ENCODE measurements at regions not wholly inside any gene's neighbourhood (a gene's known extent, or its start where the extent isn't known, plus 50 kb on each side); places are given as distances from the start of the nearest gene placed in this dataset.

GRCh38 chr11:113587308-113587739 is 112.1 kb upstream of the DRD2 start:
- intact Hi-C loops (cut with DNase I) = loop anchor here (5.0 kb wide), 1 partner anchor 135 kb away; no protein-coding TSS in a partner anchor
- peak; percentile 44 for ATAC-seq
- no peak for DNase-seq (ENCODE audit: low spot score)

- intact Hi-C loops (cut with DNase I) = no loop called here
- DNase-seq (ENCODE audit: low spot score) (no peak), ATAC-seq (no peak)
Observed at GRCh38 chr11:113584371-113584770, 109.2 kb upstream of the DRD2 start.

- intact Hi-C loops (cut with DNase I) = no loop called here
- DNase-seq (ENCODE audit: low spot score) (no peak), ATAC-seq (no peak)
Observed at GRCh38 chr11:113581713-113582112, 106.5 kb upstream of the DRD2 start.

GRCh38 chr11:113579292-113579940 is 104.2 kb upstream of the DRD2 start:
- DNase-seq (ENCODE audit: low spot score) (no peak), ATAC-seq (no peak)
- intact Hi-C loops (cut with DNase I) = no loop called here

GRCh38 chr11:113578715-113579250 is 103.6 kb upstream of the DRD2 start:
- ATAC-seq = no peak
- DNase-seq (ENCODE audit: low spot score) = no peak
- intact Hi-C loops (cut with DNase I) = no loop called here

GRCh38 chr11:113578033-113578380 is 102.8 kb upstream of the DRD2 start:
- DNase-seq (ENCODE audit: low spot score) (no peak), ATAC-seq (no peak)
- intact Hi-C loops (cut with DNase I) = no loop called here

- no peak for ATAC-seq
Observed at GRCh38 chr11:113577356-113578032, 102.3 kb upstream of the DRD2 start.

GRCh38 chr11:113574586-113574985 is 99.4 kb upstream of the DRD2 start:
- no peak for DNase-seq (ENCODE audit: low spot score)
- intact Hi-C loops (cut with DNase I) = no loop called here
- no peak for ATAC-seq

More at GRCh38 chr11:113577356-113578032, 102.3 kb upstream of the DRD2 start:
- intact Hi-C loops (cut with DNase I) = no loop called here
- DNase-seq (ENCODE audit: low spot score) = no peak

- DNase-seq (ENCODE audit: low spot score) (no peak), ATAC-seq (no peak)
- intact Hi-C loops (cut with DNase I) = no loop called here
Observed at GRCh38 chr11:113574171-113574570, 99.0 kb upstream of the DRD2 start.

- intact Hi-C loops (cut with DNase I) = no loop called here
- ATAC-seq (no peak), DNase-seq (ENCODE audit: low spot score) (no peak)
Observed at GRCh38 chr11:113572136-113572735, 97.0 kb upstream of the DRD2 start.

GRCh38 chr11:113571531-113571930 is 96.3 kb upstream of the DRD2 start:
- intact Hi-C loops (cut with DNase I) = no loop called here
- no peak for DNase-seq (ENCODE audit: low spot score)
- no peak for ATAC-seq

GRCh38 chr11:113570906-113571305 is 95.7 kb upstream of the DRD2 start:
- DNase-seq (ENCODE audit: low spot score) (no peak), ATAC-seq (no peak)
- intact Hi-C loops (cut with DNase I) = no loop called here

- DNase-seq (ENCODE audit: low spot score) (no peak), ATAC-seq (no peak)
- intact Hi-C loops (cut with DNase I) = no loop called here
Observed at GRCh38 chr11:113569391-113569790, 94.2 kb upstream of the DRD2 start.

- intact Hi-C loops (cut with DNase I) = no loop called here
- peak; percentile 33 for ATAC-seq
- DNase-seq (ENCODE audit: low spot score) = no peak
Observed at GRCh38 chr11:113568566-113568965, 93.4 kb upstream of the DRD2 start.

- intact Hi-C loops (cut with DNase I) = no loop called here
- DNase-seq (ENCODE audit: low spot score) (no peak), ATAC-seq (peak; percentile 82)
Observed at GRCh38 chr11:113567867-113568544, 92.8 kb upstream of the DRD2 start.

- no peak for ATAC-seq
- no peak for DNase-seq (ENCODE audit: low spot score)
- intact Hi-C loops (cut with DNase I) = no loop called here
Observed at GRCh38 chr11:113567097-113567496, 91.9 kb upstream of the DRD2 start.

- no peak for ATAC-seq
- intact Hi-C loops (cut with DNase I) = no loop called here
- DNase-seq (ENCODE audit: low spot score) = no peak
Observed at GRCh38 chr11:113564527-113565130, 89.4 kb upstream of the DRD2 start.

GRCh38 chr11:113563766-113564526 is 88.7 kb upstream of the DRD2 start:
- DNase-seq (ENCODE audit: low spot score) (no peak), ATAC-seq (no peak)
- intact Hi-C loops (cut with DNase I) = no loop called here
